MV-4-11 (cell line): ENCODE measurements at regions not wholly inside any gene's neighbourhood (a gene's known extent, or its start where the extent isn't known, plus 50 kb on each side); places are given as distances from the start of the nearest gene placed in this dataset.
"Not testable (repeated sequence)": the region's sequence is repeated elsewhere in the genome, so short reads cannot be mapped to it uniquely, and the experiment has no call there.

Experiments used
- DNase-seq: peaks from one replicate; lab custom pipeline; 2025; lab: John Stamatoyannopoulos, UW

- DNase-seq, result no peak
Observed at GRCh38 chr7:13092708-13093005, 405.2 kb downstream of the ARL4A start.

GRCh38 chr7:13093160-13093559 lies 405.7 kb downstream of the ARL4A start:
- no peak for DNase-seq

- DNase-seq, result no peak
Observed at GRCh38 chr7:13097499-13097898, 410.1 kb downstream of the ARL4A start.

- DNase-seq, result no peak
Observed at GRCh38 chr7:13098161-13098560, 410.7 kb downstream of the ARL4A start.

- no peak for DNase-seq
Observed at GRCh38 chr7:13099154-13099795, 411.8 kb downstream of the ARL4A start.

- peak; percentile 57 for DNase-seq
Observed at GRCh38 chr7:13104128-13104527, 416.7 kb downstream of the ARL4A start.

GRCh38 chr7:13105209-13105608 lies 417.8 kb downstream of the ARL4A start:
- no peak for DNase-seq

GRCh38 chr7:13106513-13106912 lies 419.1 kb downstream of the ARL4A start:
- DNase-seq, result no peak

- peak; percentile 24 for DNase-seq
Observed at GRCh38 chr7:13107291-13107690, 419.9 kb downstream of the ARL4A start.

- DNase-seq, result no peak
Observed at GRCh38 chr7:13108061-13108460, 420.6 kb downstream of the ARL4A start.

GRCh38 chr7:13109201-13109600 lies 421.8 kb downstream of the ARL4A start:
- no peak for DNase-seq

- DNase-seq, result no peak
Observed at GRCh38 chr7:13110107-13110506, 422.7 kb downstream of the ARL4A start.

GRCh38 chr7:13111230-13111629 lies 423.8 kb downstream of the ARL4A start:
- DNase-seq, result no peak

GRCh38 chr7:13114240-13114639 lies 426.8 kb downstream of the ARL4A start:
- DNase-seq, result not testable (repeated sequence)

- DNase-seq, result no peak
Observed at GRCh38 chr7:13115157-13115772, 427.8 kb downstream of the ARL4A start.

- DNase-seq, result no peak
Observed at GRCh38 chr7:13115855-13116254, 428.4 kb downstream of the ARL4A start.

- DNase-seq, result no peak
Observed at GRCh38 chr7:13117103-13117502, 429.7 kb downstream of the ARL4A start.

GRCh38 chr7:13117592-13117991 lies 430.2 kb downstream of the ARL4A start:
- DNase-seq, result no peak

GRCh38 chr7:13124629-13125028 lies 437.2 kb downstream of the ARL4A start:
- not testable (repeated sequence) for DNase-seq

- DNase-seq, result no peak
Observed at GRCh38 chr7:13126347-13126746, 438.9 kb downstream of the ARL4A start.

- DNase-seq, result no peak
Observed at GRCh38 chr7:13130321-13130720, 442.9 kb downstream of the ARL4A start.

- not testable (repeated sequence) for DNase-seq
Observed at GRCh38 chr7:13130906-13131305, 443.5 kb downstream of the ARL4A start.

GRCh38 chr7:13132314-13132713 lies 444.9 kb downstream of the ARL4A start:
- DNase-seq, result no peak

GRCh38 chr7:13136345-13136744 lies 448.9 kb downstream of the ARL4A start:
- not testable (repeated sequence) for DNase-seq
